Left ventricle myocardium superior (tissue), 1 donor: ENCODE measurements at regions not wholly inside any gene's neighbourhood (a gene's known extent, or its start where the extent isn't known, plus 50 kb on each side); places are given as distances from the start of the nearest gene placed in this dataset.

Experiments
- ATAC-seq: fragments of 200-7000 bp; cut with Tn5 transposase; one replicate; pipeline ENCODE4 v1.9.1; 2020; ENCODE audit warnings: mild to moderate bottlenecking, moderate library complexity
- DNase-seq: peaks from one replicate; pipeline ENCODE4 v3.0.0-alpha.2; 2020
- intact Hi-C: fragments of 100-400 bp; cut with micrococcal nuclease; formaldehyde crosslinking; loops from one replicate; pipeline ENCODE4 v1.11.0; 2022
- donor health status: DM: no; HTN: yes; CAD: no; lungs with severe emphysema.

DNA sequence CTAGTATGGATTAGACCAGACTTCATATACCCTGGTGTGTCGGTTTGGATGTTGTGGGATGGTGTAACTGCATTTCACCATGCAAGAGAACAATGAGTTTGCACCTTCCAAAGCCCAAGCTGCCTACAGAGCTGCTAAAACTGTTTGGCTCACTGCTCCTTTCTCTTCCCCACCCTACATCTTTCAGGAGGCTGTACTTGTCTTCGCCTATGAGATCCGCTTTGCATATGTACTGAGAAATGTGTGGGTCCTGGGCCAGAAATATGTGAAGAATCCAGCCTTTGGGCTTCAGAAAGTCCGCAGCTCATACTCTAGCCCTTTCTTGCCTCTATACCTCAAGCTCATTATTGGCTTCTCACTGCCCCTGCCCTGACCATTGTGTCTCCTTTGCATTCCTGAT, 1060.0 kb downstream of the NTRK3 start:
- DNase-seq: no peak
- no peak for ATAC-seq
- intact Hi-C loops: no loop called here

- intact Hi-C loops: no loop called here
- DNase-seq (no peak), ATAC-seq (no peak)
Observed at GRCh38 chr15:87193481-87193880, 1063.1 kb downstream of the NTRK3 start.

GRCh38 chr15:87167706-87168105, 1088.0 kb downstream of the AGBL1 start:
- DNase-seq (no peak), ATAC-seq (no peak)
- intact Hi-C loops: no loop called here

GRCh38 chr15:87167055-87167454, 1087.4 kb downstream of the AGBL1 start:
- ATAC-seq: no peak
- DNase-seq: no peak
- intact Hi-C loops: no loop called here

DNA sequence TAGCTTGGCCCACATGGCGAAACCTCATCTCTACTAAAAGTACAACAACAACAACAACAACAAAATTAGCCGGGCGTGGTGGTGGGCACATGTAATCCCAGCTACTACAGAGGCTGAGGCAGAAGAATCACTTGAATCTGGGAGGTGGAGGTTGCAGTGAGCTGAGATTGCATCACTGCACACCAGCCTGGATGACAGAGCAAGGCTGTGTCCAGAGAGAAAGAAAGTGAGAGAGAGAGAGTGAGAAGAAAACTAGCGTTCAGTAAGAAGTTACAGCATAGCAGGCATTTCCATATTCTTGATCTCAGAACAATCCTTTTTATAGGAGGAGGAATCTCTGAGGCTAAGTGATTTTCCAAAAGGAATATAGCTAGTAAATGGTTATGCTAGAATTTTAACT, 1076.1 kb downstream of the AGBL1 start:
- no peak for ATAC-seq
- intact Hi-C loops: no loop called here

DNA sequence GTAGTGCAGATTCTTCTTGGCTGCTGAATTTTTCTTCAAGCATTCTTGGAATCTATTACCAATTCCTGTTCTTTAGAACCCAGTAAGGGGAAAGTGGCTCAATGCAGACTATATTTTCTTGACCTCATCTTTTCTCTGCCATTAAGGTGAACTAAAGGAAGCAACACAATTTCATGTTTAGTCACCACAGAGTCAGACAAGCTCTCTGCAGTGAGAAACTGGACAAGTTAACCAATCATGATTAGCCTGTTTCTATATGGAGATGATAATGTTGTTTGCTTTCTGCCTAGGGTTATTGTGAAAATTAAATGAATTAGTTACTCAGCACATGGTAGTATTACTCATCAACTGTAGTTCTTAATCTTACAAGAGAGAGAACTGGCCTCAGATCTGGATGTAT, 1075.1 kb downstream of the AGBL1 start:
- DNase-seq: no peak
- ATAC-seq: no peak
- intact Hi-C loops: no loop called here

More for the DNA sequence above, 1076.1 kb downstream of the AGBL1 start:
- DNase-seq: no peak

- ATAC-seq (no peak), DNase-seq (no peak)
- intact Hi-C loops: no loop called here
Observed at GRCh38 chr15:87151202-87151748, 1071.6 kb downstream of the AGBL1 start.

DNA sequence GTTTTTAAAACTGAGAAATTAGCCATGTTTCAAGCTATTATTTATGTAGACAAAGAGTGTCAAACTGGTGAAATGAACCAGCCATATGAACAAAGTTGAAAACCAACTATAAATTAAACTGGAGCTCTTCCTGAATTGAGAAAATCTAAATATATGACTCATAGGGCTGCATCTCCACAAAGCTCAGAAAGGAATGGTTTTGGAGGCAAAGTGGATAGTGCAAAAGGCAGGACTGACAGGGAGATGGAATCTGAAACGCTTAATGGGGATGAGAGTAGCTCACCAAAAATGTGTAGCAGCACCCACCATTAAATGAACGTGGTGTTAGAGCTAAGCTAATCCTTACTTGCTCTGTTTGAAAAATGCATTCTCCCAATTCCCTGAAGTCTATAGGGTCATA, 1066.0 kb downstream of the AGBL1 start:
- ATAC-seq (no peak), DNase-seq (no peak)
- intact Hi-C loops: no loop called here

DNA sequence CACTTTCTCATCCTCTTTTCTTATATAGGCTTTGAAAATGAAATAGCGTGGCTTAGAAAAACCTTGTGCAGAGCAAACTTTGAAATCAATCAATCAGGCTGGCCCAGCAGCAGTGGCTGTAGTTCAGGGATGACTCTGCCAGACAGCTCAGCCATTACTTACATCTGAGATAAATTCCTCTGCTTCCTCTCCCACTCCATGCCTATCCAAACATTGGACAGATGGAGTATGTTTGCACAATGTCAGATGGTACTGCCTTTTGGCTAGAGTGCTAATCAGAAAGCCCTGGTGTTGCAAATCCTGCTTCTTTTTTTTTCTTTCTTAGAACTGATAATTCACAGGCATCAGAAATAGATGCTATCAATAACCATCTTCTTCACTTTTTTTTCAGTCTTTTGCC, 1065.1 kb downstream of the AGBL1 start:
- DNase-seq: no peak
- no peak for ATAC-seq
- intact Hi-C loops: no loop called here

GRCh38 chr15:87142096-87142495, 1062.4 kb downstream of the AGBL1 start:
- DNase-seq: no peak
- intact Hi-C loops: no loop called here
- ATAC-seq: no peak

GRCh38 chr15:87135109-87135508, 1055.4 kb downstream of the AGBL1 start:
- no peak for ATAC-seq
- intact Hi-C loops: no loop called here
- no peak for DNase-seq

- DNase-seq: no peak
- intact Hi-C loops: no loop called here
- no peak for ATAC-seq
Observed at GRCh38 chr15:87133704-87134103, 1054.0 kb downstream of the AGBL1 start.

GRCh38 chr15:87131067-87131466, 1051.4 kb downstream of the AGBL1 start:
- no peak for DNase-seq
- intact Hi-C loops: no loop called here
- no peak for ATAC-seq

DNA sequence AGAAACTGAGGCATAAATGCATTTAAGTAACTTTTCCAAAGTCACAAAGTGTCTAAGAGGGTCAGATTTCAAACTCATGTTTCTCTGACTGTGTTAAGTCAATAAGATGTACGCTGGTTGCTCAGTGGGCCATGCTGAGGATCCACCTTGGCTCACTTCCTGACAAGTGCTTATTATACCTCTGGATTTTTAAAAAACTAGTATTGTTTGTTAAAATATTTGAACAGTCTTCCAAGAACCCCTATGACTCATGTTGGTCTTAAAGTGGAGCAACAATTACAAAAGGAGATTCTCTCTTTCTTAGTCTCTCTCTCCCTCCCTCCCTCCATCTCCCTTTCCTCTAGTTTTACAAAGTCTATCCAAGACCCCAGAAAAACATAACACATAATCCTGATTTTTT, 1050.2 kb downstream of the AGBL1 start:
- no peak for ATAC-seq
- DNase-seq: no peak
- intact Hi-C loops: no loop called here

DNA sequence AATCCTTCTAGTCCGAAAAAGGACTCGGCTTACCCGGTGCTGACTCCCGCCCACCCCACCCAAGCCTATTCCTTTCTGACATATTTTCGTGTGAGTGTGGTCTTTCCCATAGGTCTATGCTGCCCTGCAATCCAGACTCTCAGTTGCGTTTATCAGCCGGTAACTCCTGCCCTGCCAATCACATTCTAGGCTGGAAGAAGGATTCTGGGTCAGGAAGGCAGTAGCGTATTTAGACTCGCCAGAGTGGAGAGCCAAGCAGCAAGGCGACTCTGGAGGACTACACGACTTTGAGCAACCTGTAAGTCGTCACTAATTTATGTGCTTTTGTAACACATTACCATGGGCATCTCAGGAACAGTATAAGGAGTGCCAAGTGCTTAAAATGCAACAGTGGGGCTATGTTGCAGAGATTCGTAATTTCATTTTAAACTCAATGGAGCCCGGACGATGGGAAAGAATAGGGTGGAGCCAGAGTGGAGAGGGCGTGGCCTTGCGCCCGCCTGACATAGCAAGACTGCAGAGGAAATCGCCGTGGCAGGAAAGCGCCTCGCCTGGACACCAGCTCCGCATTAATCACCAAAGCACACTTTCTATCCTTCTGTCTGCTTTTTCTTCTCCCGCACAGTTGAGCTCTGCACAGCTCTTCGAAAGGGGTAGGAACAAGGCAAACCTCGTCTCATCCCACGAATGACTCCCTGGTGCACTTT, 1044.2 kb downstream of the AGBL1 start:
- ATAC-seq: no peak
- intact Hi-C loops: no loop called here
- DNase-seq: no peak

GRCh38 chr15:87121336-87121735, 1041.7 kb downstream of the AGBL1 start:
- ATAC-seq (no peak), DNase-seq (no peak)
- intact Hi-C loops: no loop called here

DNA sequence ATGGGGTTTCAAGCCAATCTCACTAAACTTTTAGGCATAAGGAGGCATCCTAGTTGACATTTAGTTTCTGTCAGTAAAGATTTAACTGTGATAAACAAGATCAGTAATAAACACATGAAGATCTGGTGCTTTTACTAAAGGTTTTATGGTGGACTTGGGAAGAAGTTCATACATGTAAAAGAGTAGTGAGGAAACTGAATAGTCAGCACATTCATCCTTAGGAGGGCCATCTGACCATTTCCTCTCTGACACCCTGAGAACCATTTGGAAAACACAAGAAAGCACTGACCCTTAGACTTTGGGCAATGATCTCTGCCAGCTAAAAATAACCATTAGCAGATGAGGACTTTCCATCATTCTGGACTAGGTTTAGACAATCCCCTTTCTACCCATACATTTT, 1040.9 kb downstream of the AGBL1 start:
- ATAC-seq: no peak
- intact Hi-C loops: no loop called here
- DNase-seq: no peak

DNA sequence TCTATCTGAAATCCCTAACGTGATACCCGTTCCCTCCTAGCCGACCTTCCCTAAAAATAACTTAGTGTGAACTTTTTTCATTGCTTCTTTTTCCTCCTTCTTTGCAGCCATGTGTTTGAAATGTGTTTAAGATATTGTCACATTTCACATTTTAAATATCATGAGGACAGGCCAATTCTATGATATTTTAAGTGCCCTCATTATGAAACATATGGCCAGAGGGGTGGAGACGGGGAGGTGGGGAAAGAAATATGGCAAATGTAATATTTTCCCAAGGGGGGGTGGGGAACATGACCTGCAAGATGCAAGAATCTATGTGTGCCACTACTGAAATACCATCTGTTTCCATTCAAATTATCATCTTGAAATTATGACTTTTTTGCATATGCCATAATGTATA, 1039.2 kb downstream of the AGBL1 start:
- ATAC-seq (no peak), DNase-seq (no peak)
- intact Hi-C loops: no loop called here

DNA sequence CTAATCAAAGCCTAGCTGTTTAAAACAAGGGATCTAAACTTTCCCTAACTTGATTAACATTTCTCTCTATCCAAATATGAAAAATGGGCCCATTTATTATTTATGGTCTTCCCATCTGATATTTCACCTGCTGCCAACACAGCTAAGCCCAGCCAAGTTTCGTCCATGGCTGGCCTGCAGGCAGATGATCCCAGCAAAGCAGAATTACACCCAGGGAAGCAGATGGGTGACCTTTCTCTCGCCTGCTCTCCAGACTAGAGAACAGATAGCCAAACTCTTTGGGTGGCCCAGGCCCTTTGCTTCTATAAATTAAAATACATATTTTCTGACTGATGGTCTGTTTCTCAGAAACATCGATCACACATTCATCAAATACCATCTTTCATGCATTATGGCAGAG, 1038.8 kb downstream of the AGBL1 start:
- intact Hi-C loops: no loop called here
- no peak for DNase-seq
- ATAC-seq: no peak

DNA sequence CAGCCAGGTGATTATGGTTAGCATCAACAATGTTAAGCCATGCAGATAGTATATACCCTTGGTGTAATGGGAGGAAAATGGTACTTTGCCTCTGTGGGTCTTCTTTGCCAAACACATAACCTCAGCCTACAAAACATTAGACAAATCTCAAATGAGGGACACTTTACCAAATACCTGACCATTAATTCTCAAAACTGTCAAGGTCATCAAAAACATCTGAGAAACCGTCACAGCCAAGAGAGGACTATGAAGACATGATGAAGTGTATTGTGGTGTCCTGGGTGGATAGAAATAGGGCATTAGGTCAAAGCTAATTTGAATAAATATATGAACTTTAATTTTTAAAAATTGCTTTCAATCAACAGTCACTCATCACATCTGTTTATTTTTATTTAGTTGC, 1036.1 kb downstream of the AGBL1 start:
- no peak for DNase-seq
- intact Hi-C loops: no loop called here
- no peak for ATAC-seq

DNA sequence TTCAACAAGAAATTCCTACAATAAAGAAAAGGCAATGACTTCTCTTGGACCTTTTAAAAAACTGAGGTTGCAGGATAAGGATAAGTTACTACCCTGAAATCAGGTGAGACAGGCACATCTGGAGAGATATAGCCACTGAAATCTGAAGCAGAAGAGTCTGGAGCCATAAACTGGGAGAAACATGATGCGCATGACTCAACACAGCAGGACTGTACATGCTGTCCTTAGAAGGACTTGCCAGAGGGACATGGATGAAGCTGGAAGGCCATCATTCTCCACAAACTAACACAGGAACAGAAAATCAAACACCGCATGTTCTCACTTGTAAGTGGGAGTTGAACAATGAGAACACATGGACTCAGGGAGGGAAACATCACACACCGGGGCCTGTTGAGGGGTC, 1020.2 kb downstream of the AGBL1 start:
- ATAC-seq: no peak
- no peak for DNase-seq
- intact Hi-C loops: no loop called here

- DNase-seq (no peak), ATAC-seq (no peak)
- intact Hi-C loops: no loop called here
Observed at GRCh38 chr15:87089551-87089950, 1009.9 kb downstream of the AGBL1 start.
